RKO (cell line): ENCODE measurements at regions not wholly inside any gene's neighbourhood (a gene's known extent, or its start where the extent isn't known, plus 50 kb on each side); places are given as distances from the start of the nearest gene placed in this dataset.
"Not testable (repeated sequence)": the region's sequence is repeated elsewhere in the genome, so short reads cannot be mapped to it uniquely, and the experiment has no call there.

ENCODE experiments used
- DNase-seq: peaks from one replicate; pipeline ENCODE4 v3.0.0-alpha.2; 2016; ENCODE audit warnings: low spot score

GRCh38 chr10:33067917-33068316 lies 109.9 kb upstream of the ITGB1 start:
- DNase-seq = no peak

GRCh38 chr10:33067481-33067880 lies 109.5 kb upstream of the ITGB1 start:
- DNase-seq = no peak

- DNase-seq = no peak
Measured at GRCh38 chr10:33066558-33067236, 108.7 kb upstream of the ITGB1 start.

GRCh38 chr10:33065111-33065510 lies 107.1 kb upstream of the ITGB1 start:
- DNase-seq = no peak

- no peak for DNase-seq
Measured at GRCh38 chr10:33064706-33065105, 106.7 kb upstream of the ITGB1 start.

- no peak for DNase-seq
Measured at GRCh38 chr10:33057620-33058019, 99.6 kb upstream of the ITGB1 start.

- DNase-seq = no peak
Measured at GRCh38 chr10:33056828-33057596, 99.0 kb upstream of the ITGB1 start.

- DNase-seq = no peak
Measured at GRCh38 chr10:33055625-33056024, 97.6 kb upstream of the ITGB1 start.

GRCh38 chr10:33052915-33053810 lies 95.1 kb upstream of the ITGB1 start:
- DNase-seq = no peak

GRCh38 chr10:33052263-33052875 lies 94.3 kb upstream of the ITGB1 start:
- DNase-seq = no peak

GRCh38 chr10:33049963-33050920 lies 92.2 kb upstream of the ITGB1 start:
- not testable (repeated sequence) for DNase-seq

- no peak for DNase-seq
Measured at GRCh38 chr10:33048223-33048622, 90.2 kb upstream of the ITGB1 start.

GRCh38 chr10:33047655-33048054 lies 89.6 kb upstream of the ITGB1 start:
- DNase-seq = no peak

GRCh38 chr10:33046792-33047191 lies 88.8 kb upstream of the ITGB1 start:
- no peak for DNase-seq

GRCh38 chr10:33045421-33045820 lies 87.4 kb upstream of the ITGB1 start:
- no peak for DNase-seq

GRCh38 chr10:33042565-33042964 lies 84.5 kb upstream of the ITGB1 start:
- DNase-seq = no peak

- no peak for DNase-seq
Measured at GRCh38 chr10:33041783-33042437, 83.9 kb upstream of the ITGB1 start.

GRCh38 chr10:33040436-33040835 lies 82.4 kb upstream of the ITGB1 start:
- DNase-seq = no peak

GRCh38 chr10:33039181-33039580 lies 81.2 kb upstream of the ITGB1 start:
- DNase-seq = no peak

GRCh38 chr10:33038672-33039071 lies 80.6 kb upstream of the ITGB1 start:
- no peak for DNase-seq
